Hepatocyte (in vitro differentiated cells): ENCODE measurements at regions not wholly inside any gene's neighbourhood (a gene's known extent, or its start where the extent isn't known, plus 50 kb on each side); places are given as distances from the start of the nearest gene placed in this dataset.
A peak's percentile ranks its signal among the peaks of the same experiment; 100 is the strongest.

Experiments
- DNase-seq: peaks from one replicate; pipeline ENCODE4 v3.0.0-alpha.2; 2016; ENCODE audit warnings: low spot score
- H2AFZ ChIP-seq: fragments of 200-600 bp; sonication (generic); 2 replicates; pipeline ENCODE4 v1.6.0; 2016; ENCODE audit warnings: antibody characterized with exemption, mild to moderate bottlenecking
- H3K27ac ChIP-seq: fragments of 200-600 bp; sonication (generic); 2 replicates; pipeline ENCODE4 v1.5.1; 2016; ENCODE audit warnings: mild to moderate bottlenecking
- H3K27me3 ChIP-seq: fragments of 200-600 bp; sonication (generic); 2 replicates; pipeline ENCODE4 v1.6.1; 2016
- H3K36me3 ChIP-seq: fragments of 200-600 bp; sonication (generic); replicated peaks from 2 replicates; pipeline ENCODE4 v1.5.1; 2016; ENCODE audit warnings: low read depth; ENCODE audit not compliant: insufficient read depth
- H3K4me1 ChIP-seq: fragments of 200-600 bp; sonication (generic); 2 replicates; pipeline ENCODE4 v1.5.1; 2016; ENCODE audit warnings: mild to moderate bottlenecking, moderate library complexity; ENCODE audit not compliant: insufficient read depth
- H3K4me2 ChIP-seq: fragments of 200-600 bp; sonication (generic); 2 replicates; pipeline ENCODE4 v1.6.0; 2016
- H3K4me3 ChIP-seq: fragments of 200-600 bp; sonication (generic); 2 replicates; pipeline ENCODE4 v1.5.1; 2016; ENCODE audit warnings: mild to moderate bottlenecking
- H3K79me2 ChIP-seq: fragments of 200-600 bp; sonication (generic); 2 replicates; pipeline ENCODE4 v1.6.0; 2017; ENCODE audit warnings: mild to moderate bottlenecking
- H3K9me2 ChIP-seq: fragments of 200-600 bp; sonication (generic); replicated peaks from 2 replicates; pipeline ENCODE4 v1.6.0; 2017; ENCODE audit warnings: mild to moderate bottlenecking; ENCODE audit not compliant: insufficient read depth
- H3K9me3 ChIP-seq: fragments of 200-600 bp; sonication (generic); 2 replicates; pipeline ENCODE4 v1.5.1; 2016; ENCODE audit warnings: low read depth, mild to moderate bottlenecking
- H4K20me1 ChIP-seq: fragments of 200-600 bp; sonication (generic); 2 replicates; pipeline ENCODE4 v1.6.0; 2016; ENCODE audit warnings: mild to moderate bottlenecking; ENCODE audit not compliant: insufficient read depth, poor library complexity, severe bottlenecking
- EZH2 ChIP-seq: fragments of 200-600 bp; sonication (generic); IDR thresholded peaks from 2 replicates; pipeline ENCODE4 v1.6.1; 2016; ENCODE audit warnings: antibody characterized with exemption, mild to moderate bottlenecking, borderline replicate concordance
- EZH2phosphoT487 ChIP-seq: fragments of 200-600 bp; sonication (generic); IDR thresholded peaks from one replicate; pipeline ENCODE4 v1.6.1; 2018; ENCODE audit warnings: antibody characterized with exemption, mild to moderate bottlenecking, low read depth, moderate library complexity; ENCODE audit not compliant: unreplicated experiment, severe bottlenecking
- WGBS: methylation state at CpG from one replicate; pipeline ENCODE4 v1.1.6; 2016; ENCODE audit warnings: low lambda C conversion rate; ENCODE audit errors: missing lambda C conversion rate; 5-methylcytosine and 5-hydroxymethylcytosine counted together
- TF ChIP-seq, protein P1 (sequence below): fragments of 200-600 bp; sonication (generic); IDR thresholded peaks from 2 replicates; pipeline ENCODE4 v1.5.1; 2016; ENCODE audit warnings: antibody characterized with exemption, mild to moderate bottlenecking; ENCODE audit not compliant: poor library complexity

DNA sequence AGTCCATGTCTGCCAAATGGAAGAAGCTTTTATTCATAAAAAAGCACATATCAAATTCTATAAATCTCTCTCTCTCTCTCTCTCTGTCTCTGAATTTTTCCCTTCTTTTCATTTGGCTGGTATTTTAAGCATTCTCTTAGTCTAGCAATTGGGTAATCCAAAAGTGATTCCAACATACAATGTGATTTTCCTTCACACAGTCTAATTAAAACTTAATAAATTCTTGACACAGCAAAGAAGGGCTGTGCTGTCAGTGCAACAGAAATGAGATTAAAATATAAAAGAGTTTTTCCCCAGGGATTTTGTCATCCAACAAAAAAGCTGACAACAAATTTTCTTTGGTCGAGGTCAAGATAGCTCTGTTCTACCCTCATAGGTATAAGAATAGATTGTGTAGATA is 216.9 kb downstream of the CENPC start:
- Histone ChIP-seq H2AFZ (no peak overlapping the region), H3K4me1 (no peaks in the 10 kb centered on the region)
- 93% methylated on average over 1 of the region's 1 CpG for WGBS

DNA sequence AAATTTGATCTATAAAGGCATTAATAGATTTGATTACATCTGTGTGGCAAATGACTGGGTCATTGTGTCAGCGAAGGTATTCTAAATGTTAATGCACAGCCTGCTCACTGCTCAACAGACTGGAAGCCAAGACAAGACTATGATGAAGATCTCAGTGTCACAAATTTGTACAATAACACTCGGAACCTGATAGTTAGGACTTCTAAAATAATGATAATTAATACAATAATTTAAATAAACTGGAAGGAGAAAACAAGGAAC is 217.4 kb downstream of the CENPC start:
- TF ChIP-seq EZH2 (no peak), EZH2phosphoT487 (no peak)
- TF ChIP-seq, protein P1, sequence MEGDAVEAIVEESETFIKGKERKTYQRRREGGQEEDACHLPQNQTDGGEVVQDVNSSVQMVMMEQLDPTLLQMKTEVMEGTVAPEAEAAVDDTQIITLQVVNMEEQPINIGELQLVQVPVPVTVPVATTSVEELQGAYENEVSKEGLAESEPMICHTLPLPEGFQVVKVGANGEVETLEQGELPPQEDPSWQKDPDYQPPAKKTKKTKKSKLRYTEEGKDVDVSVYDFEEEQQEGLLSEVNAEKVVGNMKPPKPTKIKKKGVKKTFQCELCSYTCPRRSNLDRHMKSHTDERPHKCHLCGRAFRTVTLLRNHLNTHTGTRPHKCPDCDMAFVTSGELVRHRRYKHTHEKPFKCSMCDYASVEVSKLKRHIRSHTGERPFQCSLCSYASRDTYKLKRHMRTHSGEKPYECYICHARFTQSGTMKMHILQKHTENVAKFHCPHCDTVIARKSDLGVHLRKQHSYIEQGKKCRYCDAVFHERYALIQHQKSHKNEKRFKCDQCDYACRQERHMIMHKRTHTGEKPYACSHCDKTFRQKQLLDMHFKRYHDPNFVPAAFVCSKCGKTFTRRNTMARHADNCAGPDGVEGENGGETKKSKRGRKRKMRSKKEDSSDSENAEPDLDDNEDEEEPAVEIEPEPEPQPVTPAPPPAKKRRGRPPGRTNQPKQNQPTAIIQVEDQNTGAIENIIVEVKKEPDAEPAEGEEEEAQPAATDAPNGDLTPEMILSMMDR: no peak
- H3K9me3 ChIP-seq: no peaks in the 10 kb centered on the region
- no peak overlapping the region for H3K4me3 ChIP-seq
- WGBS: 86% methylated on average over 2 of the region's 2 CpGs
- H3K27ac ChIP-seq: no peak overlapping the region
- H4K20me1 ChIP-seq: no peaks in the 10 kb centered on the region
- H3K9me2 ChIP-seq: no peaks in the 10 kb centered on the region
- no peak for DNase-seq
- no peak overlapping the region for H3K4me2 ChIP-seq
- H3K79me2 ChIP-seq: no peaks in the 10 kb centered on the region
- peaks cover 7% of the 10 kb centered on the region for H3K27me3 ChIP-seq
- H2AFZ ChIP-seq: no peak overlapping the region
- no peaks in the 10 kb centered on the region for H3K4me1 ChIP-seq
- no peaks in the 10 kb centered on the region for H3K36me3 ChIP-seq

More for the DNA sequence above, 216.9 kb downstream of the CENPC start:
- no peak for DNase-seq
- Histone ChIP-seq H3K27ac (no peak overlapping the region), H3K9me3 (no peaks in the 10 kb centered on the region), H3K4me3 (no peak overlapping the region), H3K27me3 (peaks cover 7% of the 10 kb centered on the region), H3K79me2 (no peaks in the 10 kb centered on the region), H3K4me2 (no peak overlapping the region), H4K20me1 (no peaks in the 10 kb centered on the region), H3K36me3 (no peaks in the 10 kb centered on the region), H3K9me2 (no peaks in the 10 kb centered on the region)
- TF ChIP-seq EZH2: no peak
- no peak for TF ChIP-seq EZH2phosphoT487
- TF ChIP-seq, protein P1: no peak

GRCh38 chr4:67327245-67328017 is 217.9 kb downstream of the CENPC start:
- no peaks in the 10 kb centered on the region for H3K79me2 ChIP-seq
- no peaks in the 10 kb centered on the region for H3K9me3 ChIP-seq
- H3K4me2 ChIP-seq: no peak overlapping the region
- TF ChIP-seq EZH2: no peak
- TF ChIP-seq, protein P1: peak; percentile 93
- TF ChIP-seq EZH2phosphoT487: no peak
- H3K4me1 ChIP-seq: no peaks in the 10 kb centered on the region
- no peaks in the 10 kb centered on the region for H4K20me1 ChIP-seq
- 7% methylated on average over 6 of the region's 6 CpGs for WGBS
- H3K4me3 ChIP-seq: no peak overlapping the region
- no peak overlapping the region for H2AFZ ChIP-seq
- H3K9me2 ChIP-seq: no peaks in the 10 kb centered on the region
- H3K27ac ChIP-seq: no peak overlapping the region
- peaks cover 7% of the 10 kb centered on the region for H3K27me3 ChIP-seq
- peak; percentile 82 for DNase-seq
- H3K36me3 ChIP-seq: no peaks in the 10 kb centered on the region
